Prostate gland (tissue), 2 donors: ENCODE measurements at regions not wholly inside any gene's neighbourhood (a gene's known extent, or its start where the extent isn't known, plus 50 kb on each side); places are given as distances from the start of the nearest gene placed in this dataset.

Source experiments
- CTCF ChIP-seq, 4 experiments: fragments of 200-600 bp in 2 of 4; fragments of 450-650 bp in 2 of 4; sonication (generic) in 2 of 4; IDR thresholded peaks; 1 replicate in 3 of 4; 2 replicates in 1 of 4; pipeline ENCODE4 v1.5.1; 2016 to 2019; ENCODE audit warnings: antibody characterized with exemption in 4 of 4, mild to moderate bottlenecking in 2 of 4, moderate library complexity in 2 of 4
- POLR2A ChIP-seq: fragments of 450-650 bp; IDR thresholded peaks from one replicate; pipeline ENCODE4 v1.6.1; 2016; ENCODE audit warnings: antibody characterized with exemption, mild to moderate bottlenecking
- POLR2AphosphoS5 ChIP-seq: sonication (generic); formaldehyde crosslinking; IDR thresholded peaks from one replicate; pipeline ENCODE4 v1.6.1; 2017; ENCODE audit warnings: antibody characterized with exemption

DNA sequence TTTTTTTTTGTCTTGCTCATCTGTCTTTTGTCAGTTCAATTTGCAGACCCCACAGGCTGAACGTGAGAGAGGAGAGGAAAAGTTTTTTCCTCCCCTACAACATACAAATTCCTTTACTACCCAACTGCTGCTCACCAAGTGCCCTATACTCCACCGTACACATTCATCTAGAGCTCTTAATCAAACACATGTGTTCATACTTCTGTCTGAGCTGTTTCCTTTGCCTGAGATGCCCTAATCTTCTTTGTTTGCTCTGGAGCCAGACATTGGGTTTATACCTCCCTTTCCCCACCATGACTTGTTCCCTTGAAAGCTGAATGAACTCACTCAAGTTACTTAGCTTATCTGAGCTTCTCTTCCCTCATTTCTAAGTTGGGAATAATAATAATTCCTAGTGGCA is 122.7 kb upstream of the RASGRP1 start:
- TF ChIP-seq POLR2A (no peak), CTCF (IDR thresholded peaks at IDR 0.05) (no peak), POLR2AphosphoS5 (no peak)
